PC-3 (cell line): ENCODE measurements at regions not wholly inside any gene's neighbourhood (a gene's known extent, or its start where the extent isn't known, plus 50 kb on each side); places are given as distances from the start of the nearest gene placed in this dataset.

Experiments used
- EZH2 ChIP-seq: fragments of 300-600 bp; sonication (generic); IDR thresholded peaks from one replicate; pipeline ENCODE4 v1.6.1; 2017; ENCODE audit warnings: antibody characterized with exemption, mild to moderate bottlenecking, low read length; ENCODE audit not compliant: unreplicated experiment
- EZH2phosphoT487 ChIP-seq: fragments of 300-600 bp; sonication (generic); IDR thresholded peaks from 2 replicates; pipeline ENCODE4 v1.6.1; 2018; ENCODE audit warnings: mild to moderate bottlenecking, antibody characterized with exemption, low read length, borderline replicate concordance
- TF ChIP-seq, protein P1 (sequence below): fragments of 300-600 bp; sonication (generic); conservative IDR thresholded peaks from 2 replicates; pipeline ENCODE4 v1.5.1; 2017; ENCODE audit warnings: antibody characterized with exemption, low read depth, mild to moderate bottlenecking, low read length

DNA sequence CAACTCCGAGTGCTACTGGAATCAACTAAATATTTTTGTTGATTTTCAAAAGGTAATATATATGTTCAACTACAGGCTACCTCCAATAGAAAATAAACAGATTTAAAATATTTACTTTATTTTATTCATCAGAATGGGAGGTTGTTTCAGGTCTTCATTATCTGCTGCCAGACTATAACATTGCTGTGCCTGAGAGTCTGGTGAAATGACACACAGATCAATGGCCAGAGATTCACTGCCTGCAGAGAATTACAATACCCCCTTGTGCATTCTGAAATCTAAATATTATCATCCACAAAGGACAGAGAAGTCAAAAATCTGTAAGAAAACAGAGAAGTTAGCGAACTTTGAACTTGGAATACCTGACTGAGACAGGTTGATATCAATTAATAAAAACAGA is 667.8 kb upstream of the GJE1 start:
- TF ChIP-seq, protein P1, sequence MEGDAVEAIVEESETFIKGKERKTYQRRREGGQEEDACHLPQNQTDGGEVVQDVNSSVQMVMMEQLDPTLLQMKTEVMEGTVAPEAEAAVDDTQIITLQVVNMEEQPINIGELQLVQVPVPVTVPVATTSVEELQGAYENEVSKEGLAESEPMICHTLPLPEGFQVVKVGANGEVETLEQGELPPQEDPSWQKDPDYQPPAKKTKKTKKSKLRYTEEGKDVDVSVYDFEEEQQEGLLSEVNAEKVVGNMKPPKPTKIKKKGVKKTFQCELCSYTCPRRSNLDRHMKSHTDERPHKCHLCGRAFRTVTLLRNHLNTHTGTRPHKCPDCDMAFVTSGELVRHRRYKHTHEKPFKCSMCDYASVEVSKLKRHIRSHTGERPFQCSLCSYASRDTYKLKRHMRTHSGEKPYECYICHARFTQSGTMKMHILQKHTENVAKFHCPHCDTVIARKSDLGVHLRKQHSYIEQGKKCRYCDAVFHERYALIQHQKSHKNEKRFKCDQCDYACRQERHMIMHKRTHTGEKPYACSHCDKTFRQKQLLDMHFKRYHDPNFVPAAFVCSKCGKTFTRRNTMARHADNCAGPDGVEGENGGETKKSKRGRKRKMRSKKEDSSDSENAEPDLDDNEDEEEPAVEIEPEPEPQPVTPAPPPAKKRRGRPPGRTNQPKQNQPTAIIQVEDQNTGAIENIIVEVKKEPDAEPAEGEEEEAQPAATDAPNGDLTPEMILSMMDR, result no peak
- TF ChIP-seq EZH2phosphoT487 (no peak), EZH2 (no peak)
